ENCODE measurements at regions not wholly inside any gene's neighbourhood (a gene's known extent, or its start where the extent isn't known, plus 50 kb on each side); places are given as distances from the start of the nearest gene placed in this dataset.
A peak's percentile ranks its signal among the peaks of the same experiment; 100 is the strongest.
"Not testable (repeated sequence)": the region's sequence is repeated elsewhere in the genome, so short reads cannot be mapped to it uniquely, and the experiment has no call there.

DNA sequence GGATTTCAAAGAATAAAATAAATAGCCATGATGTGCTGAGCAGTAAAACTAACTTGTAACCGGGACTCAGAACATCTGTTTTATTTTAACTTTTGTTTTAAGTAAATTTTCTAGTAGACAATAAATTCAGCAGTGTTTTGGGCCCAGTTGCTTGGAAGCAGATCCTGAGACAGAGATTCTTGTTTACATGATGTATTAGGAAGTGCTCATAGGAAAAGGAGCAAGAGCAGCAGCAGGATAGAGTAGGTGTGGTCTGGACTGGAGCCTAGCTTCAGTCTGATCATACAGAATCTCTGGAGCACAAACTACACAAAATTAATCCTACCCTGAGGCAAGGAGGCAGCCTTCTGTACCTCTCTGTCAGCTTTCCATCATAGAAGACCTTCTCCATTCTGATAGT is 139.2 kb upstream of the CCNH start:
- in situ Hi-C loops (cut with HindIII; ENCODE audit: low pct_ligation_motif_present, low pct_unique_long_range_greater_than_20kb, low sequenced_read_pairs), result no loop called here
- DNase-seq, result no peak

DNA sequence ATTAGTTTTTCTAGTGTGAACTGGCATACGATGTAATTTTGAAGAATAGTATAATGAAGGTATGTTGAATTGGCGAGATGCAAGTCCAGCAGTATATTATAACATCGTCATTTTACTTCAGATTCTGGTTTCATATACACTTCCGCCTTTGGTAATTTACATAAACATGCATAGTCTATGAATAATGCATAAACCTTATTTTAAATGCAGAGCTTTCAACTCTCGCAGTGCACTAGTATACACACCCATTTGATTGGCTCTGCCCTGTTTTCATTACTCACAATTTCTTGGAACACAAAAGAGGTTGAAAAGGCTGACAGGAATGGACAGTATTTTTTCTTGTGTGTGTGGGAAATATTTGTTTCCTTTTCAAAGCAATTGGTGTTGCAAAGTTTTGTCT is 128.9 kb upstream of the CCNH start:
- no peak for DNase-seq
- in situ Hi-C loops (cut with HindIII; ENCODE audit: low pct_ligation_motif_present, low pct_unique_long_range_greater_than_20kb, low sequenced_read_pairs), result no loop called here

DNA sequence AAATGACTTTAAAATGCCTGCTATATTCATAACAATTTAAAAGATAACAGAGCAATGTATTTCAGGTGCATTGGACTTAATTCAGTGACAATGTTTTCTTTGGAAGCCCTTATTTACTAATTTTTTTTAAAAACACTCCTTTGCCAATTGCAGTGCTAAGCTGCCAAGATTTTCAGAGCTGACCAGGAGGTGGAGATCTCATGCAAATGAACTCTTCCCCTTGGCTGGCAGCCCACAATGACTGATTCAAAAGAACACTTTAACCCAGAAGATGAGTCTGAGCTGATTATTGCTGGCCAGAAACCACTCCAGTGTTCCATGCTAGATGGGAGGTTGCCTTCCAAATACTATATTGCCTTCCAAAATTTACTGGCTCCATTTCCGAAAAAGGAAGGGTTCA is 128.3 kb upstream of the CCNH start:
- in situ Hi-C loops (cut with HindIII; ENCODE audit: low pct_ligation_motif_present, low pct_unique_long_range_greater_than_20kb, low sequenced_read_pairs), result no loop called here
- DNase-seq, result peak; percentile 35

DNA sequence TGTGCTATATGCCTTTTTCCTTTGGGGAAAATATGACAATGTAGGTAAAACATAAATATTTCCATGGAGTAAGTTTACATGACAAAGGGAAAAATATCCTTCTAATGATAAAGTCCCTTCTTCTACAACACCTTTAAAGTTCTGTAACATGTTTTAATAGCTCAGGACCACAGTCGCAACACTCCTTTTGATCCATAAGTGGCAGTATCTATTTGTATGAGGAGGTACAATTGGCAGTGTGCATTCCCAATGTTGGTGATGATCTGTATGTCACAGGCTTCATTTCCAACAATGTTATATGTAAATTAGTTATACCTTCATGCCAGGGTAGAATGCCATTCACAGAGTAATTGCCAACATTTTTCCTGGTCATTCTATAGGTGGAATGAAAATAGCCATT is 127.1 kb upstream of the CCNH start:
- DNase-seq, result no peak
- in situ Hi-C loops (cut with HindIII; ENCODE audit: low pct_ligation_motif_present, low pct_unique_long_range_greater_than_20kb, low sequenced_read_pairs), result no loop called here

DNA sequence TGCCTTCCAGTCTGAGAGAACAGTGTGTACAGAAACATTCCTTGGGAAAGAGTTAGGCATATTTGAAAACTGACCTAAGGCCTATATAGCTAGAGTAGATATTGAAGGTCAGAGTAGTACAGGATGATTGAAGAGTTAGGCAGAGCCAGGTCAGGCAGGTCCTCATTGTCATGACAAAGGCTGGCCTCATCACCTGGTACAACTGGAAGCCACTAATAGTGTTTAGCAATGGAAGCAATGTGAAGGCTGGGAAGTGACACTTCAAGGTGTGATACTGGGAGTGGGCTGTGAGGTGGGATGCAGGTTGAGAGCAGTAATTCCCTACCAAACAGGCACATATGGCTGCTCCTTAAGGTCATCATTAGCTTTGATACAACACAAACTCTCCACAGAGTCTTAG is 123.6 kb upstream of the CCNH start:
- in situ Hi-C loops (cut with HindIII; ENCODE audit: low pct_ligation_motif_present, low pct_unique_long_range_greater_than_20kb, low sequenced_read_pairs), result no loop called here

DNA sequence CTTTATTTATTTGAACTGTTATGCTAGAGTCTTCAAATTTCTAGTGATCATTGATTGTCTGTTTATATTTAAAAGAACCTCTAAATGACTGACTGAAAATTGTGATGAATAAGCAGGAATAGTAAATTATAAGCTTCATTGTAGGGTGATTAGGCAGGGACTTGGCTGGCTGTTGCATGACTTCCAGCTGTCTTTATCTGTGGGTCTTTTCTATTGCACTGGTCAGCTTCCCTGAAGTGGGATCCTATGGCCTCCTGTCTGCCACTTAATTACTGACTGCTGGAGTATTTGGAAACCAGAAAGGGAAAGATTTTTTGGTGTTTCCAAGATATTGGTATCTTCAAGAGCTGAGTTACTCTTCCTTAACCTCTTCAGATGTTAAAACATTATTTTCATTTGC is 123.0 kb upstream of the CCNH start:
- DNase-seq, result no peak
- in situ Hi-C loops (cut with HindIII; ENCODE audit: low pct_ligation_motif_present, low pct_unique_long_range_greater_than_20kb, low sequenced_read_pairs), result no loop called here

More for the DNA sequence above, 123.6 kb upstream of the CCNH start:
- DNase-seq, result no peak

DNA sequence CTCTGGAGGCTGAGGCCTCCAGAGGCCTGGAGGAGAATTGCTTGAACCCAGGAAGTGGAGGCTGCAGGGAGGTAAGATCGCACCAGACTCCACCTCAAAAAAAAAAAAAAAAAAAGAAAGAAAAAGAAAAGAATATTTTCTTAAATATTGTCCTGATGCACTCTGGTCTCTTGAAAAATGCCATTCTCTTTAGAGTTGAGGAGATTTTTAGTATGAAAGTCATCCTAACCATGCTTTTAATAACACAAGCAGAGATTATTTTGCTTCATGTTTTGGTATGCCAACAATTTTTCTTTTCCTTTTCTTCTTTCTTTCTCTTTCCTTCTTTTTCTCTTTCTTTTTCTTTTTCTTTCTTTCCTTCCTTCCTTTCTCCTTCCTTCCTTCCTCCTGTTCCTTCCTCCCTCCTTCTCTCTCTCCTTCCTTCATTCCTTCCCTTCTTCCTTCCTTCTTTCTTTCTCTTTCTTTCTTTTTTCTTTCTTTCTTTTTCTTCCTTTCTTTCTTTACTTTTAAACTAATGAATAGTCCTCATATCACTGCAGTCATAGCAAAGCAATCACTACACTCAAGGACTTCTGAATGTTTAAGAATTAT is 116.9 kb upstream of the CCNH start:
- in situ Hi-C loops (cut with HindIII; ENCODE audit: low pct_ligation_motif_present, low pct_unique_long_range_greater_than_20kb, low sequenced_read_pairs), result no loop called here

DNA sequence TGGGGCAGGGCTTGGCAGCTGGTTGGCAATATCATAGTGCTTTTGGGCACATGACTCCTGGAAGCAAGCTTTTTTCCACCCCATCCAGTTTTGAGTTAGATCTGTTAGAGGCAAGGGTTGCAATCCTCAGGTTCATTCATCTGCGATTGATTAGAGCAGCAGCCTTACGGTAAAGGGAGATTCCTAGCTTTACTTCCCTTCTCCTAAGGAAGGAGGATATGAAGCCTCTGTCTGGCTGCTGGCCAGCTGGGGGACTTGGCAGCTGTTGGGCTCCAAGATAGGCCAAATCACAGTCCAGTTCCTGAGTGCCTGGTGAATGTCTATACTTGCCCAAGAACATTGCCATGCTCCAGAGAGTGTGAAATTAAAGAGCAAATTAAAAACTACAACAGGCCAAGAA is 113.4 kb upstream of the CCNH start:
- DNase-seq, result no peak
- in situ Hi-C loops (cut with HindIII; ENCODE audit: low pct_ligation_motif_present, low pct_unique_long_range_greater_than_20kb, low sequenced_read_pairs), result no loop called here

More for the DNA sequence above, 116.9 kb upstream of the CCNH start:
- no peak for DNase-seq

DNA sequence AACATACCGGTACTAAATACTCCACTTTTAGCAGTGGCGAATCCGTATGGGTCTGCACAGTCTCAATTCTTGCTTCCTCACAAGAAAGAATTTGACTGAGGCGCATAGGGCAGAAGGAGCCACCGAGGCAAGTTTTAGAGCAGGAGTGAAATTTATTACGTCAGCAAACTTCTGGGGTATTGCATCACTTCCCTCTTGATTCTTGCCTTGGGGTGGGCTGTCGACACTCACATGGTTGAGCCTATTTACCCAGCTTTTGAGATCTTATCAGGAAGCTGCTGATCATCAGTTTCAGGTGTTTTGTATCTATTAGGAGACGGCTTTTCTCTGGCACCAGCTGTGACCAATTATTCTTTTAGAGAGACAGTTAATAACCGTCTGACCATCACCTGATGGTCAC is 111.5 kb upstream of the CCNH start:
- in situ Hi-C loops (cut with HindIII; ENCODE audit: low pct_ligation_motif_present, low pct_unique_long_range_greater_than_20kb, low sequenced_read_pairs), result no loop called here
- DNase-seq, result no peak

DNA sequence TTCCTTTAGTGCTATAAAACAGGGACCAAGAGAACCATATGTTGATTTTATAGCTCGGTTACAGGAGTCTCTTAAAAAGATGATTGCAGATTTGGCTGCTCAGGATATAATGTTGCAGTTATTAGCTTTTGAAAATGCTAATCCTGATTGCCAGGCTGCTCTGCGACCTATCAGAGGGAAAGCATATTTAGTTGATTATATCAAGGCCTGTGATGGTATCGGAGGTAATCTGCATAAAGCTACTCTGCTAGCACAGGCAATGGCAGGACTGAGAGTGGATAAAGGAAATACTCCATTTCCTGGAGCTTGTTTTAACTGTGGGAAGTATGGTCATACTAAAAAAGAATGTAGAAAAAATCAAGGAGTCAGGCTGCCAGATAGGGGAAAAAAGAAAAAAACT is 99.0 kb upstream of the CCNH start:
- in situ Hi-C loops (cut with HindIII; ENCODE audit: low pct_ligation_motif_present, low pct_unique_long_range_greater_than_20kb, low sequenced_read_pairs); DNase-seq: not testable (repeated sequence)

DNA sequence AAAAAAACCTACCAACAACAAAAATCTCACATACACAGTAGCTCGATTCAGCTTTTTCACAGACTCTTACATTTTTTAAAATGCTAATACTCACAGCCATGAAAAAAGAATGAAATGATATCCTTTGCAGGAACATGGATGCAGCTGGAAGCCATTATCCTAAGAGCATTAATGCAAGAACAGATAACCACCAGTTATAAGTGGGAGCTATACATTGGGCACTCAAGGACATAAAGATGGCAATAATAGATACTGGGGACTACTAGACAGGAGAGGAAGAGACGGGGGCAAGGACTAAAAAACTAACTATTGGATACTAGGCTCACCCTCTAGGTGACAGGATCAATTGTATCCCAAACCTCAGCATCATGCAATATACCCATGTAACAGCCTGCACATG is 90.3 kb upstream of the CCNH start:
- no peak for DNase-seq
- in situ Hi-C loops (cut with HindIII; ENCODE audit: low pct_ligation_motif_present, low pct_unique_long_range_greater_than_20kb, low sequenced_read_pairs), result no loop called here

DNA sequence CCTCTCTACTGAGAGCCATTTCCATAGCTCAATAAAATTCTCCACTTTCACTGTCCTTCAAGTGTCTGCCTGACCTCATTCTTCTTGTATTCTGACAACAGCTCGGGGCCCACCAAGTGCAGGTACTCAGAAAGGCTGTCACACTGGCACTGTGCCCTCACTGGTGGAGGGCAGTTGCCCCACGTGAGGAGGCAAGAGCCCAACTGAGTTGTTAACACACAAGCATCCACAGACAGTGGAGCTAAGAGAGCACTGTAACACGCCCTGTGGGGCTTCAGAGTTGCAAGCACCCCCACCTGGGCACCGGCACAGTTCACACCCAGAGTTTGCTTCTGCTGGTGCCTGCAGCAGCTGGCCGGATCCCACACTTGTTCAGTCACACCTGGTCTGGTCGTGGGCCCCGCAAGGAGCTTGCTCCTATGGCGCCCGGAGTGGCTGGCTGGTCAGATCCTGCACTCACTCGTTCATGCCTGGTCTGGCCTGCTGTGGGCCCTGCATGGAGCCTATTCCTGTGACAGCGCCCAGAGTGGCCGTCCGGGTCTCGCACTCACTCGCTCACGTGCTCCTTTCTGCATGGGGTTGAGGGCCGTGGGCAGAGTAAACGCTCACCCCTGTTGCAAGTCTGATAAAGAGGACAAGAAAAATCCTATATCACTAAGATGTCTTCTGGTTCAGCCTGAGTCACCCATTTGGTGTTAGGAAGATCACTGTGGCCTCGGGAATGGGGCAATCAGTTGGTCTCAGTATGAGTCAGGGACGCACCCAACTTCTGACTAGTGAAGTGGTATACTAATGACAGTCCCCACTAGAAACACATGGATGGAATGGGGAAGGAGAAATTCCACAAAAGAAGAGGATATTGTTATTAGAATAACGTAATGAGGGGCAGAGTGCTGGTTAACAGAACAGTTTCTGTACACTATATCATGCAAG is 87.0 kb upstream of the CCNH start:
- DNase-seq, result no peak

More for the DNA sequence above, 87.0 kb upstream of the CCNH start:
- in situ Hi-C loops (cut with HindIII; ENCODE audit: low pct_ligation_motif_present, low pct_unique_long_range_greater_than_20kb, low sequenced_read_pairs), result no loop called here
